Left lung (tissue), 4 donors: ENCODE measurements at regions not wholly inside any gene's neighbourhood (a gene's known extent, or its start where the extent isn't known, plus 50 kb on each side); places are given as distances from the start of the nearest gene placed in this dataset.

Source experiments
- ATAC-seq: fragments of 200-7000 bp; cut with Tn5 transposase; one replicate; pipeline ENCODE4 v1.9.1; 2020; ENCODE audit warnings: moderate library complexity
- DNase-seq, 4 donors: peaks; one replicate each; pipeline ENCODE4 v3.0.0-alpha.2; 2013 to 2020
- H3K27ac ChIP-seq, 2 donors: fragments of 200-600 bp; sonication (generic) in 1 of 2; one replicate each; pipeline versions ENCODE4 v1.5.0 to v1.8.0; 2020 to 2021
- H3K27me3 ChIP-seq, 2 donors: fragments of 200-600 bp; sonication (generic) in 1 of 2; one replicate each; pipeline versions ENCODE4 v1.5.0 to v1.8.0; 2020 to 2021
- H3K36me3 ChIP-seq, 2 donors: fragments of 200-600 bp; sonication (generic) in 1 of 2; one replicate each; pipeline versions ENCODE4 v1.5.0 to v1.8.0; 2020 to 2021
- H3K4me1 ChIP-seq, 2 donors: fragments of 200-600 bp; one replicate each; pipeline ENCODE4 v1.8.0; 2021
- H3K4me3 ChIP-seq, 2 donors: fragments of 200-600 bp; sonication (generic) in 1 of 2; one replicate each; pipeline versions ENCODE4 v1.5.0 to v1.8.0; 2020 to 2021; ENCODE audit warnings: mild to moderate bottlenecking in 1 of 2
- H3K9me3 ChIP-seq, 2 donors: fragments of 200-600 bp; sonication (generic) in 1 of 2; one replicate each; pipeline versions ENCODE4 v1.5.0 to v1.8.0; 2020 to 2021
- CTCF ChIP-seq, 2 donors: fragments of 200-600 bp; sonication (generic) in 1 of 2; IDR thresholded peaks; one replicate each; pipeline versions ENCODE4 v1.5.0 to v1.8.0; 2021; ENCODE audit warnings: antibody characterized with exemption in 2 of 2
- intact Hi-C, 2 donors: fragments of 100-400 bp; cut with DNase I; formaldehyde crosslinking; loops; one replicate each; pipeline versions ENCODE4 v1.11.2 to v1.14.2; 2022
- donor health status: DM: no; HTN: yes; CAD: no.
- donor health status: DM: no; HTN: no; CAD: no.

DNA sequence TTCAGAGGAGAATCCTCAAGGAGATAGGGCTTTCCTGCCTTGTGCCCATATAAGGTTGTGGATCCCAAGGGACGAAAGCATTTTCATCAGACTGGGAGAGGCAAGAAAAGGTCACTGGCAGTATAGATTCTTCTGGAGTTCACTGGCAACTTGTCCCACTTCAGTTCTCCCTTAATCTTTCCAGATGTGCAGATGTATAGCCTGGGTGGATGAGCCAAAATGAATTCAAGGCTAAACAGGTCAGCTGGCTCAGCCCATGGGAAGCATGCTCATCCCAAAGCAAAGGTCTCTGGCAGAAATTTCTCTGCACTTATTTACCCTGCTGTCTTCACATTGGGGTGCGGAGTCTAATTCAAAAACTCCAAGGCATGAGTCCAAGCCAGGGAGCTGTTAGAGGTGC lies 148.9 kb upstream of the TNP1 start:
- DNase-seq (no peak), ATAC-seq (no peak)
- Histone ChIP-seq H3K36me3 (no peaks in the 10 kb centered on the region), H3K27ac (no peak overlapping the region), H3K9me3 (no peaks in the 10 kb centered on the region), H3K4me3 (no peak overlapping the region), H3K4me1 (no peaks in the 10 kb centered on the region), H3K27me3 (peaks cover 0 to 4% of the 10 kb centered on the region in 2 donors)
- intact Hi-C loops = no loop called here
- no peak for TF ChIP-seq CTCF (IDR thresholded peaks at IDR 0.05)

DNA sequence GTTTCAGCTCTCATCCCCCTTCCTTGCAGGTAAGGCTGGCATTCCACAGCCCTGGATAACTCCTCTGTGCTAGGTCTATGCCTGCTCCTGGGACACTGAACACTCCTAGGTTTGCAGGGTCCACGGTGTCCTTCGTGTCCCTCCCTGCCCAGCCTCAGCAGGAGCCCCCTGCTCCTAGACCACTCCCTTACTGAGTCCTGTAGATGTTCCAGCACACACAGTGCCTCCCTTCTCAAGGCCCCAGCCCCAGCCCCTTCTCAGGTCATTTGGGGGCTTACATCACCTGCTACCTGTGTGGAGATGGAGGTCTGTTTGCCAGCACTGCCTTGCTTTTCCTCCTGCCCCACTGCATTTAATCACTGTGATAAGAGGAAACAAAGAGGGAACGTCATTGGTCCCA lies 146.4 kb upstream of the TNP1 start:
- no peak overlapping the region for H3K4me3 ChIP-seq
- H3K4me1 ChIP-seq = no peaks in the 10 kb centered on the region
- no peak for TF ChIP-seq CTCF (IDR thresholded peaks at IDR 0.05)
- DNase-seq (no peak), ATAC-seq (no peak)
- no peaks in the 10 kb centered on the region for H3K9me3 ChIP-seq
- H3K36me3 ChIP-seq = no peaks in the 10 kb centered on the region
- H3K27me3 ChIP-seq = no peaks in the 10 kb centered on the region
- H3K27ac ChIP-seq = no peak overlapping the region
- intact Hi-C loops = no loop called here

DNA sequence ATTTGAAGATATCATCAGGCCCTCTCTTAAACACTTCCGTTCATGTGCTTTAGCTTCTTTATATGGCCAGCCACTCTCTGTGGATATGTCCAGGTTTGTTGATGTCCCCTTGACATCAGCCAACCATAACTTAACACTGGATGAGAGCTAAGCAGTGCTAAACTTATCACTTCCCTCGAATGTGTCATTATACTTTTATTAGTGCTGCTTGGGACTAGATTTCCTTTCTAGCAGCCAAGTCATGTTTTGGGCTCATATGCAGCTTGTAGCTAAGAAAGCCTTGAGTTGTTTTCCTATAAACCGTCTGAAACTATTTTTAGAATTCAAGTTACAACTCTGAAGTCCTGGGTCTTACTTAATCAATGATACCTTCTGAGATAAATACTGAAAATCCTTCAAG lies 144.8 kb upstream of the TNP1 start:
- intact Hi-C loops = no loop called here
- H3K27me3 ChIP-seq = no peaks in the 10 kb centered on the region
- DNase-seq = no peak
- no peaks in the 10 kb centered on the region for H3K4me1 ChIP-seq
- ATAC-seq = no peak
- H3K4me3 ChIP-seq = no peak overlapping the region
- no peaks in the 10 kb centered on the region for H3K36me3 ChIP-seq
- no peak overlapping the region for H3K27ac ChIP-seq
- H3K9me3 ChIP-seq = no peaks in the 10 kb centered on the region
- TF ChIP-seq CTCF (IDR thresholded peaks at IDR 0.05) = no peak

DNA sequence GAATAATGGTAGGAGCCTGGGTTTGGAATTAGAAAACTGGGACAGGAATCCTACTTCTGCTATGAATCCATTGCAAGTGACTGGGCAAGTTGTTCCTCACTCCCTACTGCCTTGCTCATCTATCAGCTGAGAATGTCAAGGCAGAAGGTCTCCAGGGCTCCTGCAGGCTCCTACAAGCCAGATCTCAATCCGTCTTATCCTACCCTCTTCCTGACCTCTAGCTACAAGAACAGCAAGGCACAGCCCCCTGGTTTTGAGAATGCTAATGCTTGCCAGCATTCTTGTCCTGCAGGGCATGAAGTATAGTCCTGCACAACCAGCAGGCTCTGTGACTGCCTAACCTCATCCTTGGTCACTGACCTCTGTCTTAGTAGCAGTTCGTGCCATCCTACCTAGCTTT lies 141.9 kb upstream of the TNP1 start:
- H3K4me1 ChIP-seq = no peaks in the 10 kb centered on the region
- ATAC-seq = no peak
- intact Hi-C loops = no loop called here
- no peaks in the 10 kb centered on the region for H3K27me3 ChIP-seq
- H3K4me3 ChIP-seq = no peak overlapping the region
- no peak overlapping the region for H3K27ac ChIP-seq
- DNase-seq = no peak
- H3K9me3 ChIP-seq = no peaks in the 10 kb centered on the region
- TF ChIP-seq CTCF (IDR thresholded peaks at IDR 0.05) = no peak
- H3K36me3 ChIP-seq = no peaks in the 10 kb centered on the region

DNA sequence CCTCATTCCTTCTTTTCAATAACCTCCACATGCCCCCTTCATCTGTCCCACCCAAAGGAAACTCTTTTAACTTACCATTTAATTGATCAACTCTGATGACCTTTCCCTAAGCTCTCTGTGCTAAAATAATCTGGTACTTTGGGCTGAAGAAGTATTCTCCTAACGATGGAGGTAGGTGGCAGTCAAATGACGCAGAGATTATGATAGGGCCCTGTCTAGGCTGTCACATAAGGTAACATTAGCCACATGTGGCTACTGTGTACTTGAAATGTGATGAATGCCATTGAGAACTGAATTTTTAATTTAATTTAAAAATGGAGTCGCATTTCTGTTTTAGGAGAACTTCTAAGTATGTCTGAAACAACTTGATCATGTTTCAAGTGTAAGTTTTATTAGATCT lies 140.5 kb upstream of the TNP1 start:
- Histone ChIP-seq H3K27ac (no peak overlapping the region), H3K27me3 (no peaks in the 10 kb centered on the region), H3K36me3 (no peaks in the 10 kb centered on the region), H3K9me3 (no peaks in the 10 kb centered on the region), H3K4me1 (no peaks in the 10 kb centered on the region), H3K4me3 (no peak overlapping the region)
- DNase-seq (no peak), ATAC-seq (no peak)
- intact Hi-C loops = no loop called here
- TF ChIP-seq CTCF (IDR thresholded peaks at IDR 0.05) = no peak
